Chondrocyte (in vitro differentiated cells): ENCODE measurements at regions not wholly inside any gene's neighbourhood (a gene's known extent, or its start where the extent isn't known, plus 50 kb on each side); places are given as distances from the start of the nearest gene placed in this dataset.

Experiments
- DNase-seq: peaks from one replicate; pipeline ENCODE4 v3.0.0; 2021; ENCODE audit warnings: mixed read lengths, low spot score
- H3K27ac Mint-ChIP-seq: one replicate; pipeline ENCODE4 v1.8.0; 2021; ENCODE audit warnings: mild to moderate bottlenecking, moderate library complexity, mixed read lengths; ENCODE audit not compliant: unreplicated experiment
- H3K27me3 Mint-ChIP-seq: 2 replicates; pipeline ENCODE4 v1.8.0; 2021; ENCODE audit warnings: low read depth, mixed read lengths
- H3K36me3 Mint-ChIP-seq: 2 replicates; pipeline ENCODE4 v1.8.0; 2021; ENCODE audit warnings: low read depth, mixed read lengths
- H3K4me1 Mint-ChIP-seq: 2 replicates; pipeline ENCODE4 v1.8.0; 2021; ENCODE audit warnings: low read depth, mild to moderate bottlenecking, mixed read lengths
- H3K4me3 Mint-ChIP-seq: one replicate; pipeline ENCODE4 v1.8.0; 2021; ENCODE audit warnings: mild to moderate bottlenecking, moderate library complexity, mixed read lengths; ENCODE audit not compliant: unreplicated experiment
- H3K9me3 Mint-ChIP-seq: 2 replicates; pipeline ENCODE4 v1.8.0; 2021; ENCODE audit warnings: low read depth, mixed read lengths
- CTCF ChIP-seq: fragments of 200-600 bp; sonication (generic); IDR thresholded peaks from 2 replicates; pipeline ENCODE4 v1.5.0; 2021; ENCODE audit warnings: antibody characterized with exemption, mild to moderate bottlenecking, moderate library complexity

- Mint-ChIP-seq H3K4me3 (no peak overlapping the region), H3K27me3 (peaks cover 32% of the 10 kb centered on the region), H3K27ac (no peak overlapping the region), H3K9me3 (no peaks in the 10 kb centered on the region), H3K36me3 (no peaks in the 10 kb centered on the region), H3K4me1 (no peaks in the 10 kb centered on the region)
- no peak for TF ChIP-seq CTCF
- no peak for DNase-seq
Observed at GRCh38 chr18:60556326-60556725, 183.8 kb upstream of the MC4R start.

GRCh38 chr18:60560071-60560470, 187.5 kb upstream of the MC4R start:
- H3K27me3 Mint-ChIP-seq = peaks cover 31% of the 10 kb centered on the region
- H3K36me3 Mint-ChIP-seq = no peaks in the 10 kb centered on the region
- H3K27ac Mint-ChIP-seq = no peak overlapping the region
- H3K4me1 Mint-ChIP-seq = no peaks in the 10 kb centered on the region
- no peaks in the 10 kb centered on the region for H3K9me3 Mint-ChIP-seq
- DNase-seq = no peak
- H3K4me3 Mint-ChIP-seq = no peak overlapping the region
- no peak for TF ChIP-seq CTCF

- no peak overlapping the region for H3K27ac Mint-ChIP-seq
- H3K27me3 Mint-ChIP-seq = peaks cover 20% of the 10 kb centered on the region
- TF ChIP-seq CTCF = no peak
Observed at GRCh38 chr18:60563082-60563481, 190.5 kb upstream of the MC4R start.

GRCh38 chr18:60568220-60568619, 195.6 kb upstream of the MC4R start:
- Mint-ChIP-seq H3K4me1 (no peaks in the 10 kb centered on the region), H3K4me3 (no peak overlapping the region), H3K36me3 (no peaks in the 10 kb centered on the region), H3K9me3 (no peaks in the 10 kb centered on the region), H3K27ac (no peak overlapping the region), H3K27me3 (peaks cover 15% of the 10 kb centered on the region)
- DNase-seq = no peak
- no peak for TF ChIP-seq CTCF

More at GRCh38 chr18:60563082-60563481, 190.5 kb upstream of the MC4R start:
- H3K4me3 Mint-ChIP-seq = no peak overlapping the region
- no peaks in the 10 kb centered on the region for H3K36me3 Mint-ChIP-seq
- no peaks in the 10 kb centered on the region for H3K4me1 Mint-ChIP-seq
- H3K9me3 Mint-ChIP-seq = no peaks in the 10 kb centered on the region
- DNase-seq = no peak

- DNase-seq = no peak
- Mint-ChIP-seq H3K9me3 (no peaks in the 10 kb centered on the region), H3K27ac (no peak overlapping the region), H3K36me3 (no peaks in the 10 kb centered on the region), H3K4me1 (no peaks in the 10 kb centered on the region), H3K27me3 (peaks cover 15% of the 10 kb centered on the region), H3K4me3 (no peak overlapping the region)
- TF ChIP-seq CTCF = no peak
Observed at GRCh38 chr18:60570172-60570571, 197.6 kb upstream of the MC4R start.
